NT2/D1 (cell line): ENCODE measurements at regions not wholly inside any gene's neighbourhood (a gene's known extent, or its start where the extent isn't known, plus 50 kb on each side); places are given as distances from the start of the nearest gene placed in this dataset.

Experiments
- SUZ12 ChIP-seq: IDR thresholded peaks from 2 replicates; pipeline ENCODE4 v1.6.1; 2011; ENCODE audit not compliant: insufficient read length, insufficient read depth; ENCODE audit errors: extremely low read depth
- YY1 ChIP-seq: IDR thresholded peaks from 2 replicates; pipeline ENCODE4 v1.6.1; 2011; ENCODE audit not compliant: insufficient read length, insufficient read depth
- ZNF274 ChIP-seq: IDR thresholded peaks from 2 replicates; pipeline ENCODE4 v1.6.1; 2011; ENCODE audit warnings: mild to moderate bottlenecking, low read depth, low read length

GRCh38 chr14:87066221-87066817 is 926.7 kb downstream of the GALC start:
- TF ChIP-seq YY1, result no peak
- TF ChIP-seq SUZ12, result no peak
- TF ChIP-seq ZNF274, result no peak
